Breast epithelium (tissue), 3 donors: ENCODE measurements at regions not wholly inside any gene's neighbourhood (a gene's known extent, or its start where the extent isn't known, plus 50 kb on each side); places are given as distances from the start of the nearest gene placed in this dataset.

Source experiments
- CTCF ChIP-seq, 3 donors: fragments of 450-650 bp; IDR thresholded peaks; one replicate each; pipeline ENCODE4 v1.5.1; 2016 to 2017; ENCODE audit warnings: antibody characterized with exemption in 3 of 3, mild to moderate bottlenecking in 3 of 3, moderate library complexity in 3 of 3
- POLR2AphosphoS5 ChIP-seq, 3 donors: sonication (generic); formaldehyde crosslinking; IDR thresholded peaks; one replicate each; pipeline ENCODE4 v1.6.1; 2017; ENCODE audit warnings: antibody characterized with exemption in 3 of 3

- TF ChIP-seq CTCF (IDR thresholded peaks at IDR 0.05) (no peak), POLR2AphosphoS5 (IDR thresholded peaks at IDR 0.05) (peak in 2 of 3 donors; percentile 20 to 44)
These were observed 83.6 kb upstream of the PPARA start for GRCh38 chr22:46066691-46067090.
